SK-MEL-5 (cell line): ENCODE measurements at regions not wholly inside any gene's neighbourhood (a gene's known extent, or its start where the extent isn't known, plus 50 kb on each side); places are given as distances from the start of the nearest gene placed in this dataset.

ENCODE experiments used
- DNase-seq: peaks from one replicate; pipeline ENCODE4 v3.0.0-alpha.2; 2016; ENCODE audit warnings: low read depth, low spot score
- in situ Hi-C: cut with HindIII; loops from 2 replicates; pipeline ENCODE4 v1.10.0; 2016; ENCODE audit warnings: low sequenced_read_pairs, high pct_unique_total_duplicates, low pct_unique_long_range_greater_than_20kb

- in situ Hi-C loops = no loop called here
- DNase-seq = no peak
These were observed 175.4 kb downstream of the FAT4 start for GRCh38 chr4:125489952-125490690.

- no peak for DNase-seq
- in situ Hi-C loops = no loop called here
These were observed 178.2 kb downstream of the FAT4 start for GRCh38 chr4:125492957-125493356.

GRCh38 chr4:125497861-125498260, 183.1 kb downstream of the FAT4 start:
- DNase-seq = no peak
- in situ Hi-C loops = no loop called here

GRCh38 chr4:125498981-125499380, 184.2 kb downstream of the FAT4 start:
- no peak for DNase-seq
- in situ Hi-C loops = no loop called here

GRCh38 chr4:125501090-125501489, 186.3 kb downstream of the FAT4 start:
- DNase-seq = no peak
- in situ Hi-C loops = no loop called here

- in situ Hi-C loops = no loop called here
These were observed 186.8 kb downstream of the FAT4 start for GRCh38 chr4:125501568-125501967.

GRCh38 chr4:125505621-125506020, 190.9 kb downstream of the FAT4 start:
- DNase-seq = no peak
- in situ Hi-C loops = no loop called here

More at GRCh38 chr4:125501568-125501967, 186.8 kb downstream of the FAT4 start:
- DNase-seq = no peak

GRCh38 chr4:125507141-125507540, 192.4 kb downstream of the FAT4 start:
- DNase-seq = no peak
- in situ Hi-C loops = no loop called here

GRCh38 chr4:125511715-125512114, 197.0 kb downstream of the FAT4 start:
- in situ Hi-C loops = no loop called here
- DNase-seq = no peak

- DNase-seq = no peak
- in situ Hi-C loops = no loop called here
These were observed 200.3 kb downstream of the FAT4 start for GRCh38 chr4:125515016-125515415.

- no peak for DNase-seq
- in situ Hi-C loops = no loop called here
These were observed 203.1 kb downstream of the FAT4 start for GRCh38 chr4:125517831-125518230.

GRCh38 chr4:125518281-125518680, 203.5 kb downstream of the FAT4 start:
- in situ Hi-C loops = no loop called here
- no peak for DNase-seq

GRCh38 chr4:125519371-125520146, 204.8 kb downstream of the FAT4 start:
- in situ Hi-C loops = no loop called here
- no peak for DNase-seq

GRCh38 chr4:125520258-125520990, 205.7 kb downstream of the FAT4 start:
- in situ Hi-C loops = no loop called here
- DNase-seq = no peak

GRCh38 chr4:125522588-125522987, 207.8 kb downstream of the FAT4 start:
- in situ Hi-C loops = no loop called here
- DNase-seq = no peak

- DNase-seq = no peak
- in situ Hi-C loops = no loop called here
These were observed 208.2 kb downstream of the FAT4 start for GRCh38 chr4:125522992-125523391.

GRCh38 chr4:125526420-125526819, 211.7 kb downstream of the FAT4 start:
- in situ Hi-C loops = no loop called here
- no peak for DNase-seq

GRCh38 chr4:125527681-125528080, 212.9 kb downstream of the FAT4 start:
- in situ Hi-C loops = no loop called here
- no peak for DNase-seq
